OCI-LY3 (cell line): ENCODE measurements at regions not wholly inside any gene's neighbourhood (a gene's known extent, or its start where the extent isn't known, plus 50 kb on each side); places are given as distances from the start of the nearest gene placed in this dataset.

ENCODE experiments used
- H2AFZ ChIP-seq: fragments of 200-600, 300-600 bp; shearing (Covaris generic); 2 replicates; pipeline ENCODE4 v1.6.0; 2014; ENCODE audit warnings: antibody characterized with exemption, low read depth, low read length
- H3K27ac ChIP-seq: fragments of 200-600, 300-600 bp; sonication (generic); 2 replicates; pipeline ENCODE4 v1.5.1; 2014; ENCODE audit warnings: mild to moderate bottlenecking, low read length, moderate library complexity, mixed read lengths
- H3K27me3 ChIP-seq: fragments of 200-600, 300-600 bp; sonication (generic); 2 replicates; pipeline ENCODE4 v1.6.1; 2014; ENCODE audit warnings: low read depth, low read length, mixed read lengths
- H3K36me3 ChIP-seq: fragments of 200-600, 300-600 bp; sonication (generic); replicated peaks from 2 replicates; pipeline ENCODE3; 2014; ENCODE audit warnings: low read depth, low read length, mixed read lengths
- H3K4me1 ChIP-seq: fragments of 300-600, 200-600 bp; sonication (generic); 2 replicates; pipeline ENCODE4 v1.6.1; 2014; ENCODE audit warnings: low read length, mixed read lengths
- H3K4me2 ChIP-seq: fragments of 200-600, 300-600 bp; sonication (generic); 2 replicates; pipeline ENCODE4 v1.6.1; 2014; ENCODE audit warnings: low read length, mixed read lengths
- H3K4me3 ChIP-seq: fragments of 300-600, 200-600 bp; sonication (generic); 2 replicates; pipeline ENCODE4 v1.5.1; 2014; ENCODE audit warnings: antibody characterized with exemption, mild to moderate bottlenecking, low read length, moderate library complexity
- H3K79me2 ChIP-seq: fragments of 300-600, 200-600 bp; shearing (Covaris generic); 2 replicates; pipeline ENCODE4 v1.6.1; 2014; ENCODE audit warnings: mild to moderate bottlenecking, low read length, mixed read lengths
- H3K9ac ChIP-seq: fragments of 300-600, 200-600 bp; shearing (Covaris generic); 2 replicates; pipeline ENCODE4 v1.6.0; 2014; ENCODE audit warnings: mild to moderate bottlenecking, low read length, moderate library complexity
- H3K9me3 ChIP-seq: fragments of 200-600, 300-600 bp; shearing (Covaris generic); 2 replicates; pipeline ENCODE4 v1.6.1; 2014; ENCODE audit warnings: low read length, mixed read lengths; ENCODE audit not compliant: insufficient read depth
- H4K20me1 ChIP-seq: fragments of 200-600, 300-600 bp; sonication (generic); 2 replicates; pipeline ENCODE4 v1.6.1; 2016; ENCODE audit warnings: low read length, mixed read lengths; ENCODE audit not compliant: insufficient read depth
- CTCF ChIP-seq: fragments of 200-600, 300-600 bp; sonication (generic); IDR thresholded peaks from 2 replicates; pipeline ENCODE4 v1.5.1; 2014; ENCODE audit warnings: antibody characterized with exemption, low read length, low read depth
- EZH2phosphoT487 ChIP-seq: fragments of 200-600 bp; shearing (Covaris generic); IDR thresholded peaks from 2 replicates; pipeline ENCODE4 v1.6.1; 2018; ENCODE audit warnings: antibody characterized with exemption, mixed run types, low read depth

- H2AFZ ChIP-seq: no peak overlapping the region
Measured at GRCh38 chr4:156330436-156331031, 376.9 kb upstream of the CTSO start.

GRCh38 chr4:156329779-156330178, 376.1 kb upstream of the CTSO start:
- Histone ChIP-seq H3K9me3 (no peaks in the 10 kb centered on the region), H3K27ac (no peak overlapping the region), H3K4me3 (no peak overlapping the region), H4K20me1 (no peaks in the 10 kb centered on the region), H3K9ac (no peak overlapping the region), H3K4me1 (peaks cover 6% of the 10 kb centered on the region; the same call in 1 of the 2 replicates), H3K4me2 (no peak overlapping the region), H2AFZ (no peak overlapping the region), H3K36me3 (no peaks in the 10 kb centered on the region), H3K27me3 (no peaks in the 10 kb centered on the region), H3K79me2 (no peaks in the 10 kb centered on the region)
- TF ChIP-seq EZH2phosphoT487 (no peak), CTCF (no peak)

More at GRCh38 chr4:156330436-156331031, 376.9 kb upstream of the CTSO start:
- no peak overlapping the region for H3K4me2 ChIP-seq
- H3K27me3 ChIP-seq: no peaks in the 10 kb centered on the region
- no peaks in the 10 kb centered on the region for H3K9me3 ChIP-seq
- no peaks in the 10 kb centered on the region for H3K36me3 ChIP-seq
- TF ChIP-seq EZH2phosphoT487: no peak
- TF ChIP-seq CTCF: no peak
- no peak overlapping the region for H3K9ac ChIP-seq
- H4K20me1 ChIP-seq: no peaks in the 10 kb centered on the region
- no peak overlapping the region for H3K27ac ChIP-seq
- H3K4me1 ChIP-seq: peaks cover 6% of the 10 kb centered on the region; the same call in 1 of the 2 replicates
- H3K79me2 ChIP-seq: no peaks in the 10 kb centered on the region
- H3K4me3 ChIP-seq: no peak overlapping the region

GRCh38 chr4:156328882-156329281, 375.2 kb upstream of the CTSO start:
- no peak overlapping the region for H3K4me3 ChIP-seq
- no peaks in the 10 kb centered on the region for H3K9me3 ChIP-seq
- TF ChIP-seq CTCF: no peak
- TF ChIP-seq EZH2phosphoT487: no peak
- no peak overlapping the region for H3K27ac ChIP-seq
- no peaks in the 10 kb centered on the region for H4K20me1 ChIP-seq
- H3K36me3 ChIP-seq: no peaks in the 10 kb centered on the region
- H3K4me1 ChIP-seq: peaks cover 6% of the 10 kb centered on the region; the same call in 1 of the 2 replicates
- H3K9ac ChIP-seq: no peak overlapping the region
- no peak overlapping the region for H2AFZ ChIP-seq
- H3K4me2 ChIP-seq: no peak overlapping the region
- no peaks in the 10 kb centered on the region for H3K27me3 ChIP-seq
- no peaks in the 10 kb centered on the region for H3K79me2 ChIP-seq

GRCh38 chr4:156326246-156326645, 372.6 kb upstream of the CTSO start:
- Histone ChIP-seq H3K4me3 (no peak overlapping the region), H3K27ac (no peak overlapping the region), H3K79me2 (no peaks in the 10 kb centered on the region), H4K20me1 (no peaks in the 10 kb centered on the region), H3K9me3 (no peaks in the 10 kb centered on the region), H3K9ac (no peak overlapping the region), H3K27me3 (no peaks in the 10 kb centered on the region), H3K4me1 (peaks cover 6% of the 10 kb centered on the region; the same call in 1 of the 2 replicates), H3K36me3 (no peaks in the 10 kb centered on the region), H2AFZ (no peak overlapping the region), H3K4me2 (no peak overlapping the region)
- TF ChIP-seq EZH2phosphoT487: no peak
- TF ChIP-seq CTCF: no peak
